ENCODE measurements at regions not wholly inside any gene's neighbourhood (a gene's known extent, or its start where the extent isn't known, plus 50 kb on each side); places are given as distances from the start of the nearest gene placed in this dataset.

DNA sequence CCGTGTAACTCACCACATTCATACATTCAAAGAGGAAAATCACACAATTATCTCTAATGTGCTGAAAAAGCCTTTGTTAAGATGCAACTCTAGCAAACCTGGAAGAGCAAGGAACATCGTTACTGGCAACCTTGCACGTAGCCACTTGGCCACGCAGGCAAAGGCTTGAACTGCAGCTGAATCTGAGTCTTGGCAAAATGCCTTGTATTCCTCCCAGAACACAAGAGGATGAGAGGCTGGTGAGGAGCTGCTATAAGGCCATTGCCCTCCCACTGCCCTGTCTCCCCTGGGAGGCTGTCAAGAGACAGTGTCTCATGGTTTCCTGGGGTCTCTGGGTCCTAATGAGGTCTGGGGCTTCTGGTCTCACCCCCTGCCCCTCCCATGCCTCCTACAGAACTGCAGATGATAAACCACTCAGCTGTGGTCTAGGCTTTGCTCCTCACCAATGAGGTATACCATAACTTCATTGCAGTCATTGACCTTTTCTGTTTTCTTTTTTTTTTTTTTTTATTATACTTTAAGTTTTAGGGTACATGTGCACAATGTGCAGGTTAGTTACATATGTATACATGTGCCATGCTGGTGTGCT, 141.4 kb downstream of the SPP2 start:
- TF ChIP-seq, protein P1, sequence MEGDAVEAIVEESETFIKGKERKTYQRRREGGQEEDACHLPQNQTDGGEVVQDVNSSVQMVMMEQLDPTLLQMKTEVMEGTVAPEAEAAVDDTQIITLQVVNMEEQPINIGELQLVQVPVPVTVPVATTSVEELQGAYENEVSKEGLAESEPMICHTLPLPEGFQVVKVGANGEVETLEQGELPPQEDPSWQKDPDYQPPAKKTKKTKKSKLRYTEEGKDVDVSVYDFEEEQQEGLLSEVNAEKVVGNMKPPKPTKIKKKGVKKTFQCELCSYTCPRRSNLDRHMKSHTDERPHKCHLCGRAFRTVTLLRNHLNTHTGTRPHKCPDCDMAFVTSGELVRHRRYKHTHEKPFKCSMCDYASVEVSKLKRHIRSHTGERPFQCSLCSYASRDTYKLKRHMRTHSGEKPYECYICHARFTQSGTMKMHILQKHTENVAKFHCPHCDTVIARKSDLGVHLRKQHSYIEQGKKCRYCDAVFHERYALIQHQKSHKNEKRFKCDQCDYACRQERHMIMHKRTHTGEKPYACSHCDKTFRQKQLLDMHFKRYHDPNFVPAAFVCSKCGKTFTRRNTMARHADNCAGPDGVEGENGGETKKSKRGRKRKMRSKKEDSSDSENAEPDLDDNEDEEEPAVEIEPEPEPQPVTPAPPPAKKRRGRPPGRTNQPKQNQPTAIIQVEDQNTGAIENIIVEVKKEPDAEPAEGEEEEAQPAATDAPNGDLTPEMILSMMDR (conservative IDR thresholded peaks at IDR 0.05 in 1 of 2, IDR thresholded peaks at IDR 0.05 in 1 of 2; ENCODE audit: extremely low read depth in 1 of 2, insufficient read depth in 1 of 2, low read depth in 1 of 2, low read length in 2 of 2): peak; percentile 16 to 34
- TF ChIP-seq EZH2 (IDR thresholded peaks at IDR 0.05; ENCODE audit: borderline replicate concordance, low read length): no peak
